Astrocyte (in vitro differentiated cells and primary cell): ENCODE measurements at regions not wholly inside any gene's neighbourhood (a gene's known extent, or its start where the extent isn't known, plus 50 kb on each side); places are given as distances from the start of the nearest gene placed in this dataset.

Experiments used
- EZH2 ChIP-seq: IDR thresholded peaks from 2 replicates; pipeline ENCODE4 v1.6.1; 2012; ENCODE audit warnings: mild to moderate bottlenecking, low read length, inconsistent platforms; ENCODE audit not compliant: insufficient read depth
- TF ChIP-seq, protein P1 (sequence below): IDR thresholded peaks from 2 replicates; pipeline ENCODE4 v1.5.1; 2011; ENCODE audit warnings: low read depth, mild to moderate bottlenecking, inconsistent platforms, low read length, moderate library complexity; ENCODE audit not compliant: insufficient read depth

GRCh38 chr13:83825676-83826075, 56.6 kb downstream of the SLITRK1 start:
- TF ChIP-seq, protein P1, sequence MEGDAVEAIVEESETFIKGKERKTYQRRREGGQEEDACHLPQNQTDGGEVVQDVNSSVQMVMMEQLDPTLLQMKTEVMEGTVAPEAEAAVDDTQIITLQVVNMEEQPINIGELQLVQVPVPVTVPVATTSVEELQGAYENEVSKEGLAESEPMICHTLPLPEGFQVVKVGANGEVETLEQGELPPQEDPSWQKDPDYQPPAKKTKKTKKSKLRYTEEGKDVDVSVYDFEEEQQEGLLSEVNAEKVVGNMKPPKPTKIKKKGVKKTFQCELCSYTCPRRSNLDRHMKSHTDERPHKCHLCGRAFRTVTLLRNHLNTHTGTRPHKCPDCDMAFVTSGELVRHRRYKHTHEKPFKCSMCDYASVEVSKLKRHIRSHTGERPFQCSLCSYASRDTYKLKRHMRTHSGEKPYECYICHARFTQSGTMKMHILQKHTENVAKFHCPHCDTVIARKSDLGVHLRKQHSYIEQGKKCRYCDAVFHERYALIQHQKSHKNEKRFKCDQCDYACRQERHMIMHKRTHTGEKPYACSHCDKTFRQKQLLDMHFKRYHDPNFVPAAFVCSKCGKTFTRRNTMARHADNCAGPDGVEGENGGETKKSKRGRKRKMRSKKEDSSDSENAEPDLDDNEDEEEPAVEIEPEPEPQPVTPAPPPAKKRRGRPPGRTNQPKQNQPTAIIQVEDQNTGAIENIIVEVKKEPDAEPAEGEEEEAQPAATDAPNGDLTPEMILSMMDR, result no peak
- no peak for TF ChIP-seq EZH2
